Stimulated activated CD4-positive, alpha-beta T cell treated with anti-CD3 and anti-CD28 coated beads, Interleukin-1b, Interleukin-23, amount 100 ng/mL, for 48 hours (primary cell): ENCODE measurements at regions not wholly inside any gene's neighbourhood (a gene's known extent, or its start where the extent isn't known, plus 50 kb on each side); places are given as distances from the start of the nearest gene placed in this dataset.

Experiments used
- DNase-seq: peaks from one replicate; pipeline ENCODE4 v3.0.0-alpha.2; 2020

DNA sequence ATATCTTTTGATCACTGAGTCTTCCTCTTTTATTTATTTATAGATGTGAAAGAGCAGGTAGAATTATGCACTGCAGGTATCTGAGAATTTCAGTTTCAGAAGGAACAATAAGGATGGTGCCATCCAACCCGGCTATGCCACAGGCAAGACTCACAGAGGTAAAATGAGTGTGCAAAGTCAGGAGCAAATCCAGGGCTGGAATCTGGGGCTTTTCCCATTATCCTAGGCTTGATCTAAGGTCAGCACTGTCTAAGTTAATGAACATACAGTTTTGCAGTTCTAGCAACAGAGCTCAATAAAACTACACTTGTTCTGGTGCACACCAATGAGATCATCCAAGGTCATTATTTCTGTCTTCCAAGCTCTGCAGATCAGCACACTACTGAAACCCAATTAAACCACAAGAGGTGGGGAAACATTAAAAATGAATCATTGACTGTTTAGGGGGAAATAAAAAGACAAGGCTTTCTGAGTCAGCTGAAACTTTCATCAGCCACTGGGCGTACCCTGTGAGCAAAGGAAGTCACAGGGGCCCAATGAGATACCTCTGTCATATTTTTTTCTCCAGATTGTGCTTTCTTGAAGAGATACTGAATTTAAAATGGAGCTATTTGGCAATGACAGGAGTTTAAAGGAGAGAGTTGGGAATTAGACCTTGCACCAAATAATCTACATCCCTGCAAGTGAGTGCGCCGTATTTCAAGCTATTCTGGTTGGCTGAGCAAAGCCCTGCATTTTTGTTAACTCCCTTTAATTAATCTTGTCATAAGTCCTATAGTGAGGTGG, 662.2 kb upstream of the ZNF608 start:
- DNase-seq: no peak

DNA sequence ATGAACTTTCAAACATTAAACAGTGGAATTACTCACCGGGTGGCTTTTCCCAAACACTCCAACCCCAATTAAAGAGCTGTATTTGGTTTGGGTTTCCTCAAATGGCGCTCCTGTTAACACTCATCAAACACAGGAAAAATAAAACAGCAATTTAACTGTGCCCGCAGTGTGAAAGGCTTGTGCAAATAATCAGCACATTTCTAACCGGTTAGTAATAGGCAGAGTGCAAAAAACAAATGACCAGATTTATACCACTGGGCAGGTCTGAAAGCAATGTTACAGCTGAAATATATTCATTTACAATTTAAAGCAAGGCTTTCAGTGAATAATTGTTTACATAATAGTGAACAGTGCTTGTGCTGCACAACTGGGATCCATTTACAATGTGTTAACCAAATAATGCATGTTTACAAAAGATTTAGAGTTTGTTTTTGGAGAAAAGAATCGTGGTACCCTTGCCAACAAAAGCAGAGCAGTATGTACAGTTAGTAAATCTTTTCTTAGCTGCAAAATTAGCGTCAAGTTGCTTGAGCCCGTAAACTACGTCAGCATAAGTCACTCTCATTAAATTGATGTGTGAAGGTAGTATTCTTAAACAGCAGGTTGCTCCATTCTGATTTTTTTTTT, 662.9 kb upstream of the ZNF608 start:
- DNase-seq: no peak

DNA sequence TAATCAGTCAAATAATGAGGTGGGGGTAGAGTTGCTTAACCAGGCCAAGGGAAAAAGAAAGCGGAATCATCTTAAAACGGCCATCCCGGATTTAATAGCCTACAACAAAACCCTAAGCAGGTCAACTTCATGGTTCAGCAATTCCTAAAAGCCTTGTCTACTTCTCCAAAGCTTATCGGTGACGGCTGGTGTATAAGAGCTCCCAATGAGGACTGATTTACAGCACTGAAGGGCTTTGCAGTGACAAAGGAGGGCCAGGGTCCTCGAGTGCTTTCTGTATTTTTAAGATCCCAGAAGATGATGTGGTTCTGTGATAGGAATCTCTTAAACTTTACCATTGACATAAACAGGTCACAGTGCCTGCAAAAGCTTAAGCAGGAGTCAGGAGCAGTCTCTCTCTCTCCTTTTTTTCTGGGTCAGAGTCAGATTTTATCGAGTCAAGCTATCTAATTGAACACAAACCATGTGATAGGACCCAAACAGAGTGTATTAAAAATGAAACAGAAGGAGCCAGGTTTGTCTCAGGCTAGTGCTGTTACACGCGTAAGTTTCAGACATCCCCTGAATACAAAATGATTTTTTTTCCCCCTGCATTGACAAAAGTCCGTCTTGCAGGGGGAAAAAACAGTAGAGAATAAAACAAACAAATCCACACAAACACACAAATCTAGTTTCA, 663.6 kb upstream of the ZNF608 start:
- DNase-seq: no peak

DNA sequence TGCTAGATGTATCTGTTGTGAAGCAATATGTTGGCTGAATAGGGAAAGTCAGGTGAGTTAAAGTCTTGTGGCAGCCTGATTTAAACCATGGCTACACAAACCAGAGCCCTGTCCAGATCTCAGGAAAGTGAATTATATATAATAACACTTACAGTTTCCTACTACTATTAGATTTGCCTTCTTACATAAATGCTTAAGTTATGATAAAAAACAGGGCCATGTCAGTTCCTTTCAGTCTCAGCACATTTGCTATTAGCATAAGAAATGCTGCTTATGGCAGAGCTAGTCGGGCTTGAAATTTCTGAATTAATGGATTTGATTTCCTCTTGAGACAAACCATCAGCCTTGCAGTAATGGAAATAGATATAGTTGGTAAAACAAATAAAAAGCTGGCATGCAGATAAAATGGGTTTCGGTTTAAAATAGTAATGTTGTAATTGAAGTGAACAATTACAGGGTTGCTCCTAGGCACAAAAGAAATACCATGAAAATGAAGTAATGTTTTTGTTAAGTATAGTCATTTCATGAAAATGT, 664.2 kb upstream of the ZNF608 start:
- DNase-seq: no peak

DNA sequence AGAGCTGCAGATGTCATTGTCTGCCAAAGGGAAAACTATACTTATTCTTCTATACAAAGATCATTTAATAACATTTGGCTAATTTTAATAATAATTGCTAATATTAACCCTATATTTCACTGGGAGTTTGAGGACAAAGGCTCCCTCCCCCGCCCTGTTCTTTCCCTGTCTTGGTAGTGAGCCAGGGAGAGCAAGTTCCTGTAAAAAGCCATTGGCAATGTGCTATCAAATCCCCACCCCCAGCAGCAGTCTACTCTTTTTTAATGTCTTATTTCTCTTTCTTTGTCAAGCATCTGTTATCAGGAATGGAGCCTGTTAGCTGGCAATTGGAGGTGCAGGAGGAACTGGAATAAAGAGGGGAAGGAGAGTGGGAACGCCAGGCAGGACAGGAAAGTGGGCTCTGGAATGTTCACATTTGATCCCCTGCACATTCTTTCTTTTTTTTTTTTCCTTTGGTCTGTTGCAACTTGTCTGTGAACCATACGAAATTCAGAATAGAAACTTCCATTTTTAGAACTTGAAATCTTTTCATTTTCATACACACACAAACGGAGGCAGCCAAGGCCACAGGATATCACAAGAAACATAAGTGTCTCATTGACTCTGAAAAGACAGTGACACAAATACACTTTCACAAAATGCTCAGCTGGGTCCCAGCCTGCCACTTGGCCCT, 664.8 kb upstream of the ZNF608 start:
- DNase-seq: no peak

DNA sequence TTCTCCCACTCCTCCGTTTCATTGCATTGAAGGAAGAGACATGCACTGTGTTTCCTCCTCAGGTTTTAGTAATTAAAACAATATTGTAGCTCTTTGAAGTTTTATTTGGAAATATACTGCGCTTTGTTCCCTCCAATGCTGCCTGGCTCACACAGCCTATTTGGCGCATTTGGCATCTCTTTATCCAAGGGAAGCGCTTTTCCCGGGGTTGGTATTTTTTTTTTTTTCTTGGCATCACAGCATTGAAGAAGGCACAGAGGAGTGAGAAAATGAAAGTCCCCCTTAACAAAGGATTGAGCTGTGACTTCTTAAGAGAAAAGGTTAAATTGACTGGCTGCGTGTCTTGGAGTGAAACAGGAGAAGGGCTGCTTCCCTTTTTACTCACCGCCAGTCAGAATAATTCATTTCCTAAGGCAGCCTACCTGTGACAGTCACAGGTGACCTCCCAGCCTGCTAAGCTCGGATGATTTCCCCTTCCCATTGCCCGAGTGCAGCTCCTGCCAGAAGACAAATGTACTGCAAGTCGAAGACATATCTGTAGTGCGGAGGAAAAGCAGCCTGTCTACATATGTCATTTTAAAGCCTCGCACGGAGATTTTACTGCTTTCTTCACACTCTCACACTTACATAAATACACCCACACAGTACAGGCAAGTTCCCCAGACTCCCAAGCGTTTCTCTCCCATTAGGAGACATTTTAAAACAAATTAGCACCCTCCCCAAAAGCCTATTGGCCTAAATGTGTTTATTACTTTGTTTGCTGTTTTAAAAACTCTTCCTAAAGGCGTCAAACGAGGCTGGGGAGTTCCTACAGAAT, 665.5 kb upstream of the ZNF608 start:
- DNase-seq: no peak

DNA sequence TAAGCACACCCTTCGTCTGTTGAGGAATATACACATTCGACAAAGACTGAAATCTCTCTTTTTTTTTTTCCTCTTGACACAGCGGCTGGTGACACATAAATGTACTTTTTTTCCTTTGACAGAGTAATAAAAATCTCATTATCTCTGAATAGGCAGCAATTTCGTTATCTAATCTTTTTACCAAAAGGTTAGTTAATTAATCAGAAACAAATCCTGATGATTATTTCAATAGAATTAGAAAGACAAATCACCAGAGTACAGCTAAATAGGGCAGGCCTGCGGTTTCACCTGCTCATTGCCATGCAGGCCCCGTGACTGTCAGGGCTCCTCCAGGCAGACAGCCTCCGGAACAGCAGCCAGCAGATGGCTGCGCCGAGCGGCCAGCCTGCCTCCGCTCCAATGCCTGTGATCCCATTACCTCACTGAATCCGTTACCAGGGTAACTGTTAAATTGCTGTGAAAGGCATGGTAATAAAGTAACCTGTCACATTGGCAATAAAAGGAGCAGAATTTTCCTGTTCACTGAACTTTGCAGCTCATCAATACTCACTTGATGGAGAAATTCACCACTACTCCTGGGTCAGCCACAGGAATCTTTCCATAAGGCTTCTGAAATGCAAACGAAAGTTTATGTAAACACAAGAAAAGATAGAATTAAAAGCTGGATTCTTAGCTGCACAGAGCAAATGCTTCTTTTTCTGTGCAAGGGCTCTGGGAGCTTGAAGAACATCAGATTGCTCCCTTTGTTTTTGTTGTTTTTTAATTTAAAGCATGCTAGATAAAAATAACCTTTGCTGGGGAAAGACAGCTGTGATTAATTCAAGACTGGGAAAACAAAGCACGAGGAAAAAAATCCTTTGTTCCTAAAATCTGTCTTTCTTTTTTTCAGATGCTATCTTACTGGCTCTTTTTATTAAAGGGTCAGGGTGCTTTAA, 666.4 kb upstream of the ZNF608 start:
- DNase-seq: no peak

DNA sequence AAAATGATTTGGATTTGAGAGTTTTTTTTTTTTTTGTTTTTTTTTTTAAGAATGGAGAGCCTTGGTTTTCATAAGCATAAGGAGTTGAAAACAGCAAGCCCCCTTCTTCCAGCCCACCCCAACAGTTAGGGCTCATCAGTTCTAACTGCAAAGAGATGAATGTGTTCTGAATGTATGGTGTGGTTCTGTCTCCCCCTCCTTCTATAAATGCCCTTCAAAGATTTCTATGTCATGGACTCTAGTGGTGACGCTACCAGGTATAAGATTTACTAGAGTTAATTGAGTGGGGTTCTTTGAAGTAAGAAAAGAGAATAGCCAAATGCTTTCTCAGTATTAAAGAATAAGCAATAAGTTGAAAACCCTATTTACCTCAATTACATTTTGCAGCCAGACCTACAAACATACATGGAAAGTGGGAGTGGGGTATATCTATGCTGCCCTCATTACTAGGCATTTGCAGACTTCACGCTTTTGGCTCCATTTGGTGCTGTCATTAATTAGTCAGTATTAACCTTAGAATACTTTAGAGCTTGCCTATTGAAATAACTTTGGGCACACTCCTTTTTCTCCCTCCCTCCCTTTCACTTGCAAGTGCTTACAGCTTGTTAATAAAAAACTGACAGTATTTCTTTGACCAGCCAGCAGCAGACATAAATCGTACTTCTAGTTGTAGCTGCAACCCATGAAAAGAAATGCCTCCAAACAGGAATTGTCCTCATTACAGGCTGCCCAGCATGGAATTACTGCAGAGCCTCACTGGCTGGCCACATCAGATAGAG, 667.2 kb upstream of the ZNF608 start:
- no peak for DNase-seq

DNA sequence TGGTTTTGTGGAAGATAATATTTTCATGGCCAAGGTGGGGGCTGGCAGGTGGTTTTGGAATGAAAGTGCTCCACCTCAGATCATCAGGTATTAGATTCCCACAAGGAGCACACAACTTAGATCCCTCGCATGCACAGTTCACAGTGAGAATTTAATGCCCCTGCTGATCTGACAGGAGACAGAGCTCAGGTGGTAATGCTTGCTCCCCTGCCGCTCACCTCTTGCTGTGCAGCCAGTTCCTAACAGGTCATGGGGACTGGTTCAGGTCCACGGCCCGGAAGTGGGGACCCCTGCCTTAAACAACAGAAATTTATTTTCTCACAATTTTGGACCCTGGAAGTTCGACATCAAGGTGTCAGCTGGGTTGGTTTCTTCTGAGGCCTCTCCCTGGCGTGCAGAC, 668.7 kb upstream of the ZNF608 start:
- no peak for DNase-seq

DNA sequence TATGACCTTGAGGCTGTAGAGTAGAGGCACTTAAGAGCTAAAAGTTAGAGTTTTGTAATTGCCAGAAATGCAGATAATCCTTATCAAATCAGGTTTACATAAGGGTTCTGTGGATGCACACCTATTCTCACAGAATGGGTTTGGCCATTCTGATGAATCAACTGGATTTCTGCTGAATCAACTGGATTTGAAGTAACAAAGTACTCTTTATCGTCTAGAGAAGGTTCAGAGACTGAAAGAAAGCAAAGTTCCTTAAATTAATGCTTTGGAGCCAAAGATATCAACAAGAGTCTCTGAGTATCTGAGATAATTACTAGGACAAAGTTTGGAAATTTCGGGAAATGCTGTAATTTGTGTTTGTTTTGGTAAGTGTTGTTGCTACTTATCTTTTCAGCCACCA, 669.6 kb upstream of the ZNF608 start:
- no peak for DNase-seq

DNA sequence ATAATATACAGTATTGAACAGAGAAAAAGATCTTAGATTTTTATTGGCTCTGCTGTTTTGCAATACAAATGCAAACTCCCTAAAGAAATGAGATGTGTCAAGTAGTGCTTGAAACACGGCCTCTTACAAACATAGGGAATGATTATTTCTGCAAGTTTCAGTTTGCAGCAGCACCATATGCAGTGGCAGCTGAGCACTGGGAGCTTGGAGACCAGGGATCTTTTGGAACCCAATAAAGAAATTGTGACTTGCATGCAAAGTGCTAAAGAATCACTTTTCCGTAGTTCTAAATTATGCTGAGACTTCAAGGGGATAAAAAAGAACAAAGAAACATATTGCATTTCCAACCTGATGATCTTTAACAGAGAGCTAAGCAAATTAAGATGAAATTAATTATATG, 674.6 kb upstream of the ZNF608 start:
- no peak for DNase-seq

DNA sequence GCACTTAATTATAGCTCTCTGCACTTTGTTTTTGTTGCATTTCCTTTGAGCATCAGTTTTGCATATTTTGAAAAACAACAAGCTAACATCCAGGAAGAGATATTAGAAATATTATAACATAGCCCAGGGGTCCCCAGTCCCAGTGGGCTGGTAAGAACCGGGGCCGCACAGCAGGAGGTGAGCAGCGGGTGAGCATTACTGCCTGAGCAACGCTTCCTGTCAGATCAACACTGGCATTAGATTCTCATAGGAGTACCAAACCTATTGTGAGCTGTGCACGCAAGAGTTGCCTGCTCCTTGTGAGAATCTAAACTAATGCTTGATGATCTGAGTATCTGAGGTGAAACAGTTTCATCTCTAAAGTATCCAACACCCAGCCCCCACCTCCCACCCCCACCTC, 675.9 kb upstream of the ZNF608 start:
- DNase-seq: no peak

DNA sequence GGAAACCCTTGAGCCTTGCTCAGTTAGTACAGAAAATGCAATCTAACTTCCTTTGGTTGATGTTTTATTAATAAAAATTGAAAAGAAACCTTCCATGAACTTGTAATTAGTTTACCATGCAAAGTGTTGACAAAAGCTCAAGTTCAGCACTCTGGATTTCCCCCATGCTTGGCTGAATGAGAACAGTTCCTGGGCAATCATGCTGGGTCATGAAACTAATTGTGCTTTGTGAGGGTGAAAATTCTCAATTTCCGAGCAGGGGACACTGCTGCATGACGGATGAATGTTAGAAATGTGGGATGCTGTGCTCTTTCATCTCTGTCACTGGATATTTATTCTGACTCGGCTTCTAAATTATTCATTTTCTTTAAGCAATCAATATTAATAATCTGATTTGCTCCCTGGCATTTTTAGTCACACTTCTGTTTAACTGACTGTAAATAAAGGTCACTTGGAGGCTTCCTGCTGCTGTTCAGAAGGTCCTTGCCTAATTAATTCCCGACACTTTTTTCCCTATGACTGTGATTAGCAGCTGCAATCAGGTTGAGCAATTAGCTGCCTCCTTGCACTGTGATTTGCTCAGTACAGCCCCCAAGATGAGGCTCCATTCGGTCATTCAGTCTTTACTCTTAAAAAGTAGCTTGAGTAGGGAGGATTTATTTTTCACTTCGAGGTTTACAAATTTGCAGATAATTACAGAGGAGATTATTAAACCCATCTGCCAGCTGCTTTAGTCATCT, 678.1 kb upstream of the ZNF608 start:
- DNase-seq: no peak

DNA sequence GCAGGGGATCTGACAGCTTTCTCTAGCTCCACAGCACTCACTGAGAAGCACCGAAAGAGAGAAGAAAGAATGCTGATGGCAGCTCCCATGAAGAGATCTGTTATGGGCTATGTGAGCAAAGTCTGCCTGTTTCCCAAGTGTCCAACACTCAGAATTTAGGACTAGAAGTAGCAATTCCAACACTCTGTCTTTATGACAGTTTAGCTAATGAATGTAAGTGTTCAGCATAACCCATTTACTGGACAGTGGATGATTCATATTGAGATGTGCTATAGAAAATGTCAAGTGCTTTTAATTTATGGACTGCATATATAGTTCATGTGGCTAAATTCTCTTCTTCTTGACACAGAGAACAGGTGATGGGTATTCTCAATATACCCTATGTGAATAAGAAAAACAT, 683.1 kb upstream of the ZNF608 start:
- no peak for DNase-seq

DNA sequence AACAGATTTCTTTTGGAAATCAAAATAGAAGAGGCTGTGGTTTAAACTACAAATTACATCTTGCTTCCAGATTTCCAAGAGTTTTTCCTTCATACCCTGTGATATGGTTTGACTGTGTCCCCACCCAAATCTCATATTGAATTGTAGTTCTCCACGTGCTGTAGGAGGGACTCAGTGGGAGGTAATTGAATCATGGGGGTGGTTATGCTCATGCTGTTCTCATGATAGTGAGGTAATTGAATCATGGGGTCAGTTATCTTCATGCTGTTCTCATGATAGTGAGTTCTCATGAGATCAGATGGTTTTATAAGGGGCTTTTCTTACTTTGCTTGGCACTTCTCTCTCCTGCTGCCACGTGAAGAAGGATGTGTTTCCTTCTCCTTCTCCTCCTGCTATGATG, 687.0 kb upstream of the ZNF608 start:
- no peak for DNase-seq

DNA sequence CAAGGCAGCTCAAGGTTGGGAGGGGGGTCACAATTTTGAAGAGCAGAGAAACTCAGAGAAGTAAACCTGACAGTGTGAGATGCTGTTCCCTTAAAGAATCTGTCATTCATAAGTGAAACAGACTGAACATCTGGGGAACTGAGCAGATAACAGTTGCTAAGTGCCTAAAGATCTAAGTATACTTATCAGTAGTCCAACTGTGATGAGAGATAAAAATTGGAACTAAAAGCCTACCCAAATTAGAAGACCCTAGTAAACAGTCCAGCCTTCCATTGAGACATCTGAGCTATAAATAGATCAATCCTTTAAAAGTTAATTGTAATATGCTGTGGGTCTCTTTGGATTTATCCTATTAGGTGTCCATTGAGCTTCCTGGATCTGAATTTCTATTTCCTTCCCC, 692.8 kb upstream of the ZNF608 start:
- no peak for DNase-seq

DNA sequence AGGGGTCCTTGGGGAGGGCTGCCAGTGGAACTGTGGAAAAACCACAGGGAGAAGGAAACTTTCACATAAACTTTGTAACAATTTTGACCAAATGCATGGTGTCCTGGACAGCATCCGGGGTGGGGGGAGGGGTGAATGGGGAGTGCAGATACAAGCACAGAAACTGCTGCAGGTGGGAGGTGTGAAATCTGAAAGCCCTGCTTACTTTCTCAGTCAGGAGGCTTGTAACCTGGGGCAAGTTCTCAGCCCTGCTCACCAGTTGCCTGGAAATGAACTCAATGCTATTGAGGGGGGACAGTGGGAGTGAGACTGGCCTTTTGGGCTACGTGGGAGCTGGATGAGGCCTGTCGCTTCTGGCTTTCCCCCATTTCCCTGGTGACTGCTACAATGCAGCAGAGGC, 694.5 kb upstream of the ZNF608 start:
- no peak for DNase-seq

DNA sequence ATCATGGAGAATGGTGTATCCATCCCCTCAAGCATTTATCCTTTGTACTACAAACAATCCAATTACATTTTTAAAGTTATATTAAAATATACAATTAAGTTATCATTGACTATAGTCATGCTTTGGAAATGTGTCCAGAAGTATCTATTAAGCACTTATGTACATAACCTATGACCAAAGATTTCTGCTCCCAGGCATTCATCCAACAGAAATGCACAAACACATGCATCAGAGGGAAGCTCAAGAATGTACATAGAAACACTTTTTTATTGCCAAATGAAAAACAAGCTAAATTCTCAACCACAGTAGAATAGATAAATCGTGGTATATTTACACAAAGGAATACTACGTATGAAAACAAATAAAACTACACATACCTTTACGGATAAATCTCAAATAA, 700.5 kb upstream of the ZNF608 start:
- DNase-seq: no peak

DNA sequence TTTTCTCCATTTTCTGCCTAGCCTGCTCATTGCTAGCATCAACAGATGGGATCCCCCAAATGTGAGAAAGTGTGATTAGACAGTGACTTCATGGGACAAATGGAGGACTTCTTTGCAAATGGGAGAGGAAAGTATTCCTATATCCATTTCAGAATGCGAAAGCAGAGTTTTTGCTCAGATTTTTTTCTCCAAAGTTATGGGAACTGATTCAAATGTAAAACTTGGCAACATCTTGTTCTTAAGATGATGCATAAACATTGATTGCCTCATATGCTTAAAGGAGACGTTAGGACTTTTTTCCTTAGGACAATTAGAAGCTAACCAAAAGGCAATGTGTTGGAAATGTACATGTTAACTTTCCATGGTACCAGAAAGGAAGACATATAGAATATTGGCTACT, 704.3 kb upstream of the ZNF608 start:
- no peak for DNase-seq

DNA sequence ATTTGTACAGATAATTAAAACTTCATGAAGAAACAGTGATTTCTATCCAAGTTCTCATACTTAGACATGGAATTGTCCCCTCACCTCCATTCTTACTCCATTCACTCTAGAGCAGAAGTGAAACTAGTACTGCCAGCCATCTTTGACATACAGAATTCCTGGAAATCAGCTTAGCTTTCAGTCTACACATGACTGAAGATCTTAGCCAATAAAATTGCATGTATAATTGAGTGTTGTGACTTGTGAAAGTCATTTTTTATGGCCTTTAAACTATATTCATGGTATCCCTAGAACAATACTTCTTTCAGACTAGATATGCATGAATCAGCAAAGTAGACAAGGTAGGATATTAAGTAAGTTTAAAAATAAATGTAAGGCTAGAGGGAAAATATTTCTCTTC, 705.2 kb upstream of the ZNF608 start:
- no peak for DNase-seq
